Renal pelvis (tissue), 1 donor: ENCODE measurements at regions not wholly inside any gene's neighbourhood (a gene's known extent, or its start where the extent isn't known, plus 50 kb on each side); places are given as distances from the start of the nearest gene placed in this dataset.
"Not testable (repeated sequence)": the region's sequence is repeated elsewhere in the genome, so short reads cannot be mapped to it uniquely, and the experiment has no call there.

Source experiments
- DNase-seq: peaks from one replicate; pipeline ENCODE4 v3.0.0-alpha.2; 2013

GRCh38 chr3:102906818-102907217, 472.0 kb downstream of the ZPLD1 start:
- no peak for DNase-seq

GRCh38 chr3:102909904-102910303, 475.1 kb downstream of the ZPLD1 start:
- DNase-seq, result no peak

GRCh38 chr3:102916532-102916931, 481.7 kb downstream of the ZPLD1 start:
- DNase-seq, result no peak

GRCh38 chr3:102926618-102927017, 491.8 kb downstream of the ZPLD1 start:
- no peak for DNase-seq

- DNase-seq, result no peak
Observed at GRCh38 chr3:102933377-102933776, 498.6 kb downstream of the ZPLD1 start.

- peak; percentile 49 for DNase-seq
Observed at GRCh38 chr3:102936511-102937045, 501.8 kb downstream of the ZPLD1 start.

GRCh38 chr3:102941786-102942185, 507.0 kb downstream of the ZPLD1 start:
- no peak for DNase-seq

GRCh38 chr3:102946445-102946844, 511.6 kb downstream of the ZPLD1 start:
- DNase-seq, result not testable (repeated sequence)

GRCh38 chr3:102972350-102972749, 537.5 kb downstream of the ZPLD1 start:
- no peak for DNase-seq

- DNase-seq, result no peak
Observed at GRCh38 chr3:102974333-102974732, 539.5 kb downstream of the ZPLD1 start.

GRCh38 chr3:102979191-102979590, 544.4 kb downstream of the ZPLD1 start:
- DNase-seq, result no peak

GRCh38 chr3:102979682-102980354, 545.0 kb downstream of the ZPLD1 start:
- DNase-seq, result peak; percentile 67

- DNase-seq, result no peak
Observed at GRCh38 chr3:102980355-102980696, 545.5 kb downstream of the ZPLD1 start.

GRCh38 chr3:103002425-103003176, 567.8 kb downstream of the ZPLD1 start:
- DNase-seq, result no peak

GRCh38 chr3:103006526-103007183, 571.8 kb downstream of the ZPLD1 start:
- peak; percentile 22 for DNase-seq

GRCh38 chr3:103009609-103010008, 574.8 kb downstream of the ZPLD1 start:
- DNase-seq, result no peak

GRCh38 chr3:103025880-103026279, 591.1 kb downstream of the ZPLD1 start:
- DNase-seq, result no peak

- no peak for DNase-seq
Observed at GRCh38 chr3:103033841-103034240, 599.0 kb downstream of the ZPLD1 start.

GRCh38 chr3:103047640-103048039, 612.8 kb downstream of the ZPLD1 start:
- DNase-seq, result no peak

GRCh38 chr3:103048068-103048722, 613.4 kb downstream of the ZPLD1 start:
- no peak for DNase-seq

GRCh38 chr3:103052236-103052830, 617.5 kb downstream of the ZPLD1 start:
- no peak for DNase-seq

GRCh38 chr3:103055021-103055520, 620.3 kb downstream of the ZPLD1 start:
- DNase-seq, result no peak
